ENCODE measurements at regions not wholly inside any gene's neighbourhood (a gene's known extent, or its start where the extent isn't known, plus 50 kb on each side); places are given as distances from the start of the nearest gene placed in this dataset.
"Not testable (repeated sequence)": the region's sequence is repeated elsewhere in the genome, so short reads cannot be mapped to it uniquely, and the experiment has no call there.

- peak; percentile 57 for DNase-seq (ENCODE audit: low spot score)
Measured at GRCh38 chr1:229148041-229148671, 122.8 kb upstream of the RAB4A start.

- no peak for DNase-seq (ENCODE audit: low spot score)
Measured at GRCh38 chr1:229148743-229149142, 122.2 kb upstream of the RAB4A start.

GRCh38 chr1:229149435-229149834, 121.5 kb upstream of the RAB4A start:
- no peak for DNase-seq (ENCODE audit: low spot score)

GRCh38 chr1:229150518-229150917, 120.4 kb upstream of the RAB4A start:
- no peak for DNase-seq (ENCODE audit: low spot score)

- not testable (repeated sequence) for DNase-seq (ENCODE audit: low spot score)
Measured at GRCh38 chr1:229151412-229151811, 119.5 kb upstream of the RAB4A start.

GRCh38 chr1:229152311-229152710, 118.6 kb upstream of the RAB4A start:
- no peak for DNase-seq (ENCODE audit: low spot score)

- DNase-seq (ENCODE audit: low spot score) = no peak
Measured at GRCh38 chr1:229153955-229154548, 116.9 kb upstream of the RAB4A start.

GRCh38 chr1:229154811-229155210, 116.1 kb upstream of the RAB4A start:
- no peak for DNase-seq (ENCODE audit: low spot score)

- DNase-seq (ENCODE audit: low spot score) = no peak
Measured at GRCh38 chr1:229155472-229155871, 115.4 kb upstream of the RAB4A start.

GRCh38 chr1:229156872-229157271, 114.0 kb upstream of the RAB4A start:
- peak; percentile 24 for DNase-seq (ENCODE audit: low spot score)

- no peak for DNase-seq (ENCODE audit: low spot score)
Measured at GRCh38 chr1:229157480-229157879, 113.4 kb upstream of the RAB4A start.

- DNase-seq (ENCODE audit: low spot score) = no peak
Measured at GRCh38 chr1:229158341-229158921, 112.5 kb upstream of the RAB4A start.

- no peak for DNase-seq (ENCODE audit: low spot score)
Measured at GRCh38 chr1:229158927-229159326, 112.0 kb upstream of the RAB4A start.

- DNase-seq (ENCODE audit: low spot score) = no peak
Measured at GRCh38 chr1:229159668-229160544, 111.0 kb upstream of the RAB4A start.

- no peak for DNase-seq (ENCODE audit: low spot score)
Measured at GRCh38 chr1:229161740-229162139, 109.2 kb upstream of the RAB4A start.

- DNase-seq (ENCODE audit: low spot score) = no peak
Measured at GRCh38 chr1:229162825-229163515, 107.9 kb upstream of the RAB4A start.

- no peak for DNase-seq (ENCODE audit: low spot score)
Measured at GRCh38 chr1:229164348-229164747, 106.6 kb upstream of the RAB4A start.

GRCh38 chr1:229164836-229165735, 105.8 kb upstream of the RAB4A start:
- DNase-seq (ENCODE audit: low spot score) = no peak

- no peak for DNase-seq (ENCODE audit: low spot score)
Measured at GRCh38 chr1:229167318-229167717, 103.6 kb upstream of the RAB4A start.

GRCh38 chr1:229169399-229169798, 101.5 kb upstream of the RAB4A start:
- no peak for DNase-seq (ENCODE audit: low spot score)

GRCh38 chr1:229170274-229170673, 100.6 kb upstream of the RAB4A start:
- no peak for DNase-seq (ENCODE audit: low spot score)
